ENCODE measurements at regions not wholly inside any gene's neighbourhood (a gene's known extent, or its start where the extent isn't known, plus 50 kb on each side); places are given as distances from the start of the nearest gene placed in this dataset.

- DNase-seq = no peak
Measured at GRCh38 chr5:67978171-67978570, 237.4 kb upstream of the PIK3R1 start.

GRCh38 chr5:67976891-67977601 is 238.5 kb upstream of the PIK3R1 start:
- DNase-seq = no peak

GRCh38 chr5:67976181-67976580 is 239.4 kb upstream of the PIK3R1 start:
- no peak for DNase-seq

GRCh38 chr5:67974471-67974870 is 241.1 kb upstream of the PIK3R1 start:
- no peak for DNase-seq

- DNase-seq = no peak
Measured at GRCh38 chr5:67974054-67974453, 241.5 kb upstream of the PIK3R1 start.

GRCh38 chr5:67971971-67972821 is 243.4 kb upstream of the PIK3R1 start:
- no peak for DNase-seq

- no peak for DNase-seq
Measured at GRCh38 chr5:67971223-67971830, 244.2 kb upstream of the PIK3R1 start.

- no peak for DNase-seq
Measured at GRCh38 chr5:67969631-67970030, 245.9 kb upstream of the PIK3R1 start.

GRCh38 chr5:67969176-67969575 is 246.4 kb upstream of the PIK3R1 start:
- no peak for DNase-seq

- DNase-seq = no peak
Measured at GRCh38 chr5:67966712-67967111, 248.8 kb upstream of the PIK3R1 start.

GRCh38 chr5:67964619-67965018 is 250.9 kb upstream of the PIK3R1 start:
- DNase-seq = no peak

- DNase-seq = no peak
Measured at GRCh38 chr5:67963789-67964519, 251.6 kb upstream of the PIK3R1 start.

GRCh38 chr5:67960939-67961338 is 254.6 kb upstream of the PIK3R1 start:
- DNase-seq = no peak

- DNase-seq = no peak
Measured at GRCh38 chr5:67957374-67957773, 258.2 kb upstream of the PIK3R1 start.

- no peak for DNase-seq
Measured at GRCh38 chr5:67954351-67954750, 261.2 kb upstream of the PIK3R1 start.

- no peak for DNase-seq
Measured at GRCh38 chr5:67942421-67942820, 273.1 kb upstream of the PIK3R1 start.

GRCh38 chr5:67941614-67942401 is 273.7 kb upstream of the PIK3R1 start:
- no peak for DNase-seq

- no peak for DNase-seq
Measured at GRCh38 chr5:67935908-67936566, 279.5 kb upstream of the PIK3R1 start.

- DNase-seq = no peak
Measured at GRCh38 chr5:67934976-67935375, 280.6 kb upstream of the PIK3R1 start.

GRCh38 chr5:67925511-67925910 is 290.0 kb upstream of the PIK3R1 start:
- DNase-seq = no peak

- DNase-seq = no peak
Measured at GRCh38 chr5:67921004-67921601, 294.5 kb upstream of the PIK3R1 start.
